CD1c-positive myeloid dendritic cell (primary cell): ENCODE measurements at regions not wholly inside any gene's neighbourhood (a gene's known extent, or its start where the extent isn't known, plus 50 kb on each side); places are given as distances from the start of the nearest gene placed in this dataset.
A peak's percentile ranks its signal among the peaks of the same experiment; 100 is the strongest.

Experiments
- DNase-seq: peaks from one replicate; pipeline ENCODE4 v3.0.0-alpha.2; 2016; ENCODE audit errors: extremely low spot score

- DNase-seq: no peak
These were observed 149.9 kb downstream of the SHQ1 start for GRCh38 chr3:72698154-72698917.

GRCh38 chr3:72697717-72698116 lies 150.5 kb downstream of the SHQ1 start:
- DNase-seq: no peak

GRCh38 chr3:72696815-72697214 lies 151.4 kb downstream of the SHQ1 start:
- no peak for DNase-seq

GRCh38 chr3:72694398-72694797 lies 153.8 kb downstream of the SHQ1 start:
- DNase-seq: no peak

- no peak for DNase-seq
These were observed 155.3 kb downstream of the SHQ1 start for GRCh38 chr3:72692990-72693389.

- DNase-seq: no peak
These were observed 157.6 kb downstream of the SHQ1 start for GRCh38 chr3:72690629-72691028.

GRCh38 chr3:72682936-72683452 lies 165.3 kb downstream of the SHQ1 start:
- DNase-seq: no peak

- no peak for DNase-seq
These were observed 166.6 kb downstream of the SHQ1 start for GRCh38 chr3:72681598-72681997.

- no peak for DNase-seq
These were observed 167.5 kb downstream of the SHQ1 start for GRCh38 chr3:72680766-72681165.

GRCh38 chr3:72679540-72680198 lies 168.6 kb downstream of the SHQ1 start:
- no peak for DNase-seq

GRCh38 chr3:72678867-72679266 lies 169.4 kb downstream of the SHQ1 start:
- DNase-seq: no peak

GRCh38 chr3:72678380-72678779 lies 169.9 kb downstream of the SHQ1 start:
- DNase-seq: no peak

GRCh38 chr3:72675243-72675642 lies 173.0 kb downstream of the SHQ1 start:
- peak; percentile 58 for DNase-seq

GRCh38 chr3:72673011-72673771 lies 175.1 kb downstream of the SHQ1 start:
- DNase-seq: no peak

GRCh38 chr3:72669224-72669623 lies 179.0 kb downstream of the SHQ1 start:
- DNase-seq: no peak

GRCh38 chr3:72666447-72666755 lies 181.8 kb downstream of the SHQ1 start:
- DNase-seq: no peak

GRCh38 chr3:72665701-72666446 lies 182.4 kb downstream of the SHQ1 start:
- DNase-seq: peak; percentile 55

GRCh38 chr3:72665103-72665502 lies 183.1 kb downstream of the SHQ1 start:
- DNase-seq: no peak

GRCh38 chr3:72664184-72664975 lies 183.9 kb downstream of the SHQ1 start:
- no peak for DNase-seq

GRCh38 chr3:72663429-72663828 lies 184.8 kb downstream of the SHQ1 start:
- DNase-seq: no peak

GRCh38 chr3:72661115-72661457 lies 187.2 kb downstream of the SHQ1 start:
- no peak for DNase-seq
